ENCODE measurements at regions not wholly inside any gene's neighbourhood (a gene's known extent, or its start where the extent isn't known, plus 50 kb on each side); places are given as distances from the start of the nearest gene placed in this dataset.

DNA sequence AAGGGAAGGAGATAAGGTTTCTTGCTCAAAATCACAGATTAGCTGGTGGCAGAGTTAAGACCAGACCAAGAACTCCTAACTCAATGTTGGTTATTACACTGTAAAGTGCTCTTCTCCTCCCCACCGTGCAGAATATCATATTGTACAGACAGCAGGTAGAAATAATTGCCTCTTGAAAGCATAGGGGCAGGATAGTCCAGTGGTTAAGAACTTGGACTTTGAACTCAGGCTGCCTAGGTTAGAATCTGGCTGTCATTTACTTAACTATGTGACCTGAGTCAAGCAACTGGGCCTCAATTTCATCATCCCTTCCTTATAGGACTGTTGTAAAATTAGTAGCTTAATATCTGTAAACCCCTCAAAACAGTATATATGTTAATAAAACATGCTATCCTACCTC lies 114.9 kb upstream of the HIVEP3 start:
- H3K79me2 ChIP-seq (ENCODE audit: insufficient read depth, low read length): no peaks in the 10 kb centered on the region

DNA sequence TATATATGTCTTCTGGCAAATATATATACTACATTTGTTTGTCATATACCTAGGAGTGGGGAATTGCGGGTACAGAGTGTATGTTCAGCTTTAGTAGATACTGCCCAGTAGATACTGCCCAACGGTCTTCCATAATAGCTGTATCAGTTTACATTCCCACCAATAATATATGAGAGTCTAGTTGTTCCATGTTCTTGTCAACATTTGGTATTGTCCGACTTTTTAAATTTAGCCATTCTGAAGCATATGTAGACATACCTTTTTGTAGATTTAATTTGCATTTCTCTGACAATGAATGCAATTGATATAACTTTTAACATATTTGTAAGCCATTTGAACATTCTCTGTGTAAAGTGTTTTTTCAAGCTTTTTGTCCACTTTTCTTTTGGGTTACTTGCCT lies 99.0 kb upstream of the HIVEP3 start:
- H3K9ac ChIP-seq (ENCODE audit: insufficient read depth, low read length, poor library complexity, severe bottlenecking): no peak overlapping the region
- intact Hi-C loops (cut with micrococcal nuclease): no loop called here
- H3K4me1 ChIP-seq (ENCODE audit: control insufficient read depth in 1 of 2, insufficient read depth in 2 of 2, low read length in 2 of 2): peaks cover 6 to 7% of the 10 kb centered on the region in 2 donors
- H3K27me3 ChIP-seq (ENCODE audit: control insufficient read depth in 2 of 2, insufficient read depth in 2 of 2, low read length in 2 of 2): no peaks in the 10 kb centered on the region
- Mint-ChIP-seq H3K9me3 (peaks cover 0 to 7% (median 0%) of the 10 kb centered on the region in 7 donors), H3K4me3 (no peak overlapping the region), H3K4me1 (peaks cover 8% of the 10 kb centered on the region), H3K36me3 (no peaks in the 10 kb centered on the region), H3K27ac (no peak overlapping the region), H3K27me3 (ENCODE audit: low read depth in 3 of 3) (peaks cover 3 to 7% (median 4%) of the 10 kb centered on the region in 3 donors)
- DNase-seq: no peak
- H3K79me2 ChIP-seq (ENCODE audit: insufficient read depth, low read length): no peaks in the 10 kb centered on the region
- no peaks in the 10 kb centered on the region for H3K9me3 ChIP-seq (replicated peaks in 1 of 2; ENCODE audit: control insufficient read depth in 1 of 2, insufficient read depth in 1 of 2, low read length in 2 of 2)
- H3K4me3 ChIP-seq (replicated peaks in 1 of 3; ENCODE audit: low read depth in 2 of 3, low read length in 3 of 3): no peak overlapping the region
- H3K27ac ChIP-seq (ENCODE audit: low read depth in 1 of 2, low read length in 2 of 2): no peak overlapping the region
- no CpG with 5 or more reads among the region's 3 CpGs for WGBS (ENCODE audit: insufficient coverage)
- H4K20me1 ChIP-seq (ENCODE audit: insufficient read depth, low read length): no peaks in the 10 kb centered on the region
- no peak overlapping the region for H2AFZ ChIP-seq (ENCODE audit: insufficient read depth, low read depth, low read length, poor library complexity, severe bottlenecking)
- TF ChIP-seq, protein P1, sequence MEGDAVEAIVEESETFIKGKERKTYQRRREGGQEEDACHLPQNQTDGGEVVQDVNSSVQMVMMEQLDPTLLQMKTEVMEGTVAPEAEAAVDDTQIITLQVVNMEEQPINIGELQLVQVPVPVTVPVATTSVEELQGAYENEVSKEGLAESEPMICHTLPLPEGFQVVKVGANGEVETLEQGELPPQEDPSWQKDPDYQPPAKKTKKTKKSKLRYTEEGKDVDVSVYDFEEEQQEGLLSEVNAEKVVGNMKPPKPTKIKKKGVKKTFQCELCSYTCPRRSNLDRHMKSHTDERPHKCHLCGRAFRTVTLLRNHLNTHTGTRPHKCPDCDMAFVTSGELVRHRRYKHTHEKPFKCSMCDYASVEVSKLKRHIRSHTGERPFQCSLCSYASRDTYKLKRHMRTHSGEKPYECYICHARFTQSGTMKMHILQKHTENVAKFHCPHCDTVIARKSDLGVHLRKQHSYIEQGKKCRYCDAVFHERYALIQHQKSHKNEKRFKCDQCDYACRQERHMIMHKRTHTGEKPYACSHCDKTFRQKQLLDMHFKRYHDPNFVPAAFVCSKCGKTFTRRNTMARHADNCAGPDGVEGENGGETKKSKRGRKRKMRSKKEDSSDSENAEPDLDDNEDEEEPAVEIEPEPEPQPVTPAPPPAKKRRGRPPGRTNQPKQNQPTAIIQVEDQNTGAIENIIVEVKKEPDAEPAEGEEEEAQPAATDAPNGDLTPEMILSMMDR (IDR thresholded peaks at IDR 0.05): no peak
- H3K36me3 ChIP-seq (replicated peaks in 1 of 2; ENCODE audit: control insufficient read depth in 1 of 2, insufficient read depth in 2 of 2, low read length in 2 of 2): no peaks in the 10 kb centered on the region
- no peak overlapping the region for H3K4me2 ChIP-seq (replicated peaks; ENCODE audit: extremely low read depth, low read length, poor library complexity, severe bottlenecking)

More for the DNA sequence above, 114.9 kb upstream of the HIVEP3 start:
- Histone ChIP-seq H2AFZ (ENCODE audit: insufficient read depth, low read depth, low read length, poor library complexity, severe bottlenecking) (no peak overlapping the region), H4K20me1 (ENCODE audit: insufficient read depth, low read length) (no peaks in the 10 kb centered on the region), H3K36me3 (replicated peaks in 1 of 2; ENCODE audit: control insufficient read depth in 1 of 2, insufficient read depth in 2 of 2, low read length in 2 of 2) (no peaks in the 10 kb centered on the region), H3K4me3 (replicated peaks in 1 of 3; ENCODE audit: low read depth in 2 of 3, low read length in 3 of 3) (no peak overlapping the region), H3K27me3 (ENCODE audit: control insufficient read depth in 2 of 2, insufficient read depth in 2 of 2, low read length in 2 of 2) (peaks cover 0 to 5% of the 10 kb centered on the region in 2 donors), H3K27ac (ENCODE audit: low read depth in 1 of 2, low read length in 2 of 2) (no peak overlapping the region), H3K4me2 (replicated peaks; ENCODE audit: extremely low read depth, low read length, poor library complexity, severe bottlenecking) (no peak overlapping the region), H3K9me3 (replicated peaks in 1 of 2; ENCODE audit: control insufficient read depth in 1 of 2, insufficient read depth in 1 of 2, low read length in 2 of 2) (no peaks in the 10 kb centered on the region), H3K9ac (ENCODE audit: insufficient read depth, low read length, poor library complexity, severe bottlenecking) (no peak overlapping the region), H3K4me1 (ENCODE audit: control insufficient read depth in 1 of 2, insufficient read depth in 2 of 2, low read length in 2 of 2) (peaks cover 15 to 20% of the 10 kb centered on the region in 2 donors)
- peaks cover 17% of the 10 kb centered on the region for H3K4me1 Mint-ChIP-seq
- H3K27me3 Mint-ChIP-seq (ENCODE audit: low read depth in 3 of 3): peaks cover 7 to 12% (median 9%) of the 10 kb centered on the region in 3 donors
- intact Hi-C loops (cut with micrococcal nuclease): loop anchor here (10.0 kb wide), 2 partner anchors 199 to 229 kb away; no protein-coding TSS in a partner anchor
- H3K9me3 Mint-ChIP-seq: peaks cover 0 to 2% (median 0%) of the 10 kb centered on the region in 7 donors
- WGBS (ENCODE audit: insufficient coverage): no CpG with 5 or more reads among the region's 1 CpG
- DNase-seq: no peak
- TF ChIP-seq, protein P1 (IDR thresholded peaks at IDR 0.05): no peak
- H3K4me3 Mint-ChIP-seq: no peak overlapping the region
- no peak overlapping the region for H3K27ac Mint-ChIP-seq
- peaks cover 0 to 2% of the 10 kb centered on the region in 2 donors for H3K36me3 Mint-ChIP-seq

Data from CD14-positive monocyte (primary cell).